GM12864 (cell line): ENCODE measurements at regions not wholly inside any gene's neighbourhood (a gene's known extent, or its start where the extent isn't known, plus 50 kb on each side); places are given as distances from the start of the nearest gene placed in this dataset.

Experiments used
- DNase-seq: peaks from one replicate; pipeline ENCODE4 v3.0.0-alpha.2; 2011; ENCODE audit warnings: low read depth
- H3K4me3 ChIP-seq: 2 replicates; pipeline ENCODE4 v1.5.1; 2011; ENCODE audit warnings: mild to moderate bottlenecking, low read depth, low read length, control low read depth
- CTCF ChIP-seq: IDR thresholded peaks from 2 replicates; pipeline ENCODE4 v1.5.1; 2011; ENCODE audit warnings: low read depth, mild to moderate bottlenecking, moderate library complexity, low read length, control low read depth, inconsistent platforms; ENCODE audit errors: missing control alignments

- no peak overlapping the region for H3K4me3 ChIP-seq
- no peak for TF ChIP-seq CTCF
- no peak for DNase-seq
Observed at GRCh38 chr6:40848868-40849514, 190.0 kb downstream of the UNC5CL start.

GRCh38 chr6:40848038-40848437 is 191.0 kb downstream of the UNC5CL start:
- no peak for DNase-seq
- TF ChIP-seq CTCF, result no peak
- H3K4me3 ChIP-seq, result no peak overlapping the region

GRCh38 chr6:40845553-40845952 is 193.5 kb downstream of the UNC5CL start:
- H3K4me3 ChIP-seq, result no peak overlapping the region
- DNase-seq, result peak; percentile 2
- TF ChIP-seq CTCF, result peak; percentile 85

- TF ChIP-seq CTCF, result no peak
- DNase-seq, result no peak
- no peak overlapping the region for H3K4me3 ChIP-seq
Observed at GRCh38 chr6:40844246-40844645, 194.8 kb downstream of the UNC5CL start.

DNA sequence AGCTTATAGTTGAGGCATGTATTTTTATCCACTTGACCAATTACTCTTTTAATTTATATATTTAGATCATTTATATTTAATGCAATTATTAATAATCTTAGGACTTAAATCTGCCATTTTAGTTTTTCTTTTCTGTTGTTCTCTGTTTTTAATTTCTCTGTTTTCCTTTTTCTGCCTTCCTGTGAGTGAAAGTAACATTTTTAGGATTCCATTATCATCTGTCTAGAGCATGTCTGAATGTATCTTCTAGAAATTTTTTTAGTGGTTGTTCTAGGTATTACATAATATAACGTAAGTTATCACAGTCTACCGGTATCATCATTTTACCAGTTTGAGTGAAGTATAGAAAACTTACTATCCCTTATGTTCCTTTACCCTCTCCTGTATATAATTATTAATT is 197.3 kb downstream of the UNC5CL start:
- no peak for DNase-seq
- no peak overlapping the region for H3K4me3 ChIP-seq
- no peak for TF ChIP-seq CTCF

GRCh38 chr6:40832691-40833090 is 206.3 kb downstream of the UNC5CL start:
- H3K4me3 ChIP-seq, result no peak overlapping the region
- no peak for DNase-seq
- TF ChIP-seq CTCF, result no peak

DNA sequence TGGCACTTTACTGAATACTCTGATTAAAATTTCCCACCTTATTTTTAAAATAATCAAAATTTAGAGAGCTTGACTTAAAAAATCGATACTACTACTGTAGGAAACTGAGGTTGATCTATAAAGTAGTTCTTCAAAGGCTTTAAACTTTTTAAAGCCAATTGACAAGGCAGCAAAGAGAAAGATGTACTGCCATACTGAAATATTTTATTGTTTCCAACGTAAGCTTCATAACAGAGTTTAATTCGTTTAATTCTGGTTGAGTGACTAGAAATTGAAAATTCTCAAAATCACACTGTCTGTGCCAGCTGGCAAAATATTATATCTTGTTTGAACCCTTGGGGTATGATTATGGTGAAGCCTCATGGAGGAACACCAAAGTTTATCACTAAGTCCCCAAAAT is 207.6 kb downstream of the UNC5CL start:
- H3K4me3 ChIP-seq, result no peak overlapping the region
- no peak for TF ChIP-seq CTCF
- no peak for DNase-seq
